RWPE1 (cell line): ENCODE measurements at regions not wholly inside any gene's neighbourhood (a gene's known extent, or its start where the extent isn't known, plus 50 kb on each side); places are given as distances from the start of the nearest gene placed in this dataset.
"Not testable (repeated sequence)": the region's sequence is repeated elsewhere in the genome, so short reads cannot be mapped to it uniquely, and the experiment has no call there.

Experiments
- CTCF ChIA-PET: fragments of 350-600 bp; sonication (Branson Sonifier 250); formaldehyde crosslinking; extraction: SDS; loops from one replicate; lab custom pipeline; 2021; lab: Yijun Ruan, JAX
- POLR2A ChIA-PET: fragments of 400-600 bp; formaldehyde crosslinking; extraction: SDS; loops from one replicate; lab custom pipeline; 2020; ENCODE audit warnings: antibody characterized with exemption; ENCODE audit not compliant: low non-redundant PET; lab: Yijun Ruan, JAX
- DNase-seq: peaks from one replicate; pipeline ENCODE4 v3.0.0; 2012; ENCODE audit warnings: low spot score
- H3K27ac ChIP-seq: fragments of 450-650 bp; 2 replicates; pipeline ENCODE4 v1.5.1; 2017
- CTCF ChIP-seq: fragments of 450-650 bp; conservative IDR thresholded peaks from 2 replicates; pipeline ENCODE4 v1.5.1; 2017; ENCODE audit warnings: low read depth, mild to moderate bottlenecking

- H3K27ac ChIP-seq, POLR2A ChIA-PET, CTCF ChIA-PET, DNase-seq: not testable (repeated sequence)
Measured at GRCh38 chrX:152507168-152507567, 56.1 kb upstream of the GABRA3 start.

GRCh38 chrX:152520653-152521052 lies 69.5 kb upstream of the GABRA3 start:
- no peak for DNase-seq
- TF ChIP-seq CTCF: no peak
- no peak overlapping the region for H3K27ac ChIP-seq
- POLR2A ChIA-PET: no interaction called here
- CTCF ChIA-PET: no interaction called here

- ChIA-PET POLR2A (no interaction called here), CTCF (no interaction called here)
- no peak for TF ChIP-seq CTCF
- no peak for DNase-seq
- no peak overlapping the region for H3K27ac ChIP-seq
Measured at GRCh38 chrX:152528193-152528592, 77.1 kb upstream of the GABRA3 start.

GRCh38 chrX:152530967-152531366 lies 79.9 kb upstream of the GABRA3 start:
- CTCF ChIA-PET: no interaction called here
- POLR2A ChIA-PET: no interaction called here
- TF ChIP-seq CTCF: no peak

GRCh38 chrX:152537373-152537772 lies 86.3 kb upstream of the GABRA3 start:
- POLR2A ChIA-PET: no interaction called here
- no peak for DNase-seq
- no peak overlapping the region for H3K27ac ChIP-seq
- CTCF ChIA-PET: interaction anchor here (0.7 kb wide), 1 partner anchor 94 kb away, joined by 3 read pairs; no protein-coding TSS in a partner anchor
- TF ChIP-seq CTCF: no peak

More at GRCh38 chrX:152530967-152531366, 79.9 kb upstream of the GABRA3 start:
- no peak overlapping the region for H3K27ac ChIP-seq
- DNase-seq: no peak

GRCh38 chrX:152573866-152574265 lies 63.8 kb upstream of the GABRQ start:
- ChIA-PET CTCF (interaction anchor here (0.6 kb wide), 1 partner anchor 861 kb away, joined by 4 read pairs; no protein-coding TSS in a partner anchor), POLR2A (no interaction called here)
- TF ChIP-seq CTCF: no peak
- no peak overlapping the region for H3K27ac ChIP-seq
- DNase-seq: no peak

- TF ChIP-seq CTCF: no peak
- peak; percentile 38 for DNase-seq
- no peak overlapping the region for H3K27ac ChIP-seq
- CTCF ChIA-PET: no interaction called here
- POLR2A ChIA-PET: no interaction called here
Measured at GRCh38 chrX:152575331-152575730, 62.4 kb upstream of the GABRQ start.

GRCh38 chrX:152587523-152587922 lies 50.2 kb upstream of the GABRQ start:
- DNase-seq, H3K27ac ChIP-seq, POLR2A ChIA-PET, CTCF ChIA-PET: not testable (repeated sequence)
